ENCODE measurements at regions not wholly inside any gene's neighbourhood (a gene's known extent, or its start where the extent isn't known, plus 50 kb on each side); places are given as distances from the start of the nearest gene placed in this dataset.

- TF ChIP-seq CTCF (IDR thresholded peaks at IDR 0.05; ENCODE audit: low read depth, low read length): no peak
- no peak for DNase-seq (ENCODE audit: low read depth, low spot score)
- H3K4me3 ChIP-seq (ENCODE audit: low read depth, low read length): no peak overlapping the region
- in situ Hi-C loops (cut with HindIII; ENCODE audit: low sequenced_read_pairs): no loop called here
Observed at GRCh38 chr1:83520797-83521196, 478.1 kb downstream of the TTLL7 start.

- TF ChIP-seq CTCF (IDR thresholded peaks at IDR 0.05; ENCODE audit: low read depth, low read length): no peak
- in situ Hi-C loops (cut with HindIII; ENCODE audit: low sequenced_read_pairs): no loop called here
- H3K4me3 ChIP-seq (ENCODE audit: low read depth, low read length): no peak overlapping the region
- DNase-seq (ENCODE audit: low read depth, low spot score): peak; percentile 9
Observed at GRCh38 chr1:83516369-83516768, 482.6 kb downstream of the TTLL7 start.

GRCh38 chr1:83515578-83516154 is 483.3 kb downstream of the TTLL7 start:
- in situ Hi-C loops (cut with HindIII; ENCODE audit: low sequenced_read_pairs): no loop called here

GRCh38 chr1:83512373-83513193 is 486.3 kb downstream of the TTLL7 start:
- no peak overlapping the region for H3K4me3 ChIP-seq (ENCODE audit: low read depth, low read length)
- no peak for DNase-seq (ENCODE audit: low read depth, low spot score)
- in situ Hi-C loops (cut with HindIII; ENCODE audit: low sequenced_read_pairs): no loop called here
- TF ChIP-seq CTCF (IDR thresholded peaks at IDR 0.05; ENCODE audit: low read depth, low read length): no peak

More at GRCh38 chr1:83515578-83516154, 483.3 kb downstream of the TTLL7 start:
- TF ChIP-seq CTCF (IDR thresholded peaks at IDR 0.05; ENCODE audit: low read depth, low read length): no peak
- DNase-seq (ENCODE audit: low read depth, low spot score): no peak
- no peak overlapping the region for H3K4me3 ChIP-seq (ENCODE audit: low read depth, low read length)

GRCh38 chr1:83511146-83511726 is 487.7 kb downstream of the TTLL7 start:
- no peak overlapping the region for H3K4me3 ChIP-seq (ENCODE audit: low read depth, low read length)
- in situ Hi-C loops (cut with HindIII; ENCODE audit: low sequenced_read_pairs): no loop called here
- no peak for TF ChIP-seq CTCF (IDR thresholded peaks at IDR 0.05; ENCODE audit: low read depth, low read length)
- no peak for DNase-seq (ENCODE audit: low read depth, low spot score)

- no peak overlapping the region for H3K4me3 ChIP-seq (ENCODE audit: low read depth, low read length)
- in situ Hi-C loops (cut with HindIII; ENCODE audit: low sequenced_read_pairs): no loop called here
- DNase-seq (ENCODE audit: low read depth, low spot score): no peak
- no peak for TF ChIP-seq CTCF (IDR thresholded peaks at IDR 0.05; ENCODE audit: low read depth, low read length)
Observed at GRCh38 chr1:83509301-83509781, 489.6 kb downstream of the TTLL7 start.

Measured in astrocyte of the spinal cord (primary cell).